ENCODE measurements at regions not wholly inside any gene's neighbourhood (a gene's known extent, or its start where the extent isn't known, plus 50 kb on each side); places are given as distances from the start of the nearest gene placed in this dataset.

DNA sequence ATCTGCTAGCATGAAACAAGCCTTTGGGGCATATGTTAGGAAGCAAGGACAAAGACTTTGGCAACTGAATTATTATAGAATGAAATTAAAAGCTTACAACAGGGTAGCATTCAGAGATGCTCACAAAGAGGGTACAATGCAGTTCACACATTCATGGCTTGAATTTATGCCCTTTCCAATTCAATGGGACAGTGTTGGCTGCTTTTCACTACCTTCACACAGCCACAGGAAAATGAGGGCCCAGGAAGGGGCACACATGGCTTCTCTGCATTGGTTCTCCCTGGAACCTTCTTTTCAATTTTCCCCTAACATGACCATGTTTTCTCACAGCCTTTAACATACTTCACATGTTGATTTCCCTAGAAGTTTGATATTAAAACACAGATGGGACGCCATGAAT, 978.1 kb downstream of the TMEM182 start (continued):
- TF ChIP-seq JUN (IDR thresholded peaks at IDR 0.05; ENCODE audit: low read depth, low read length) (no peak), TAF7 (optimal IDR thresholded peaks at IDR 0.05; ENCODE audit: borderline replicate concordance, low read depth, low read length) (no peak), TCF12 (IDR thresholded peaks at IDR 0.05; ENCODE audit: low read depth, low read length) (no peak), E2F6 (IDR thresholded peaks at IDR 0.05) (no peak), YY1 (IDR thresholded peaks at IDR 0.05; ENCODE audit: low read depth, low read length) (no peak)

All from H1 (cell line).